DMS 273 (cell line): ENCODE measurements at regions not wholly inside any gene's neighbourhood (a gene's known extent, or its start where the extent isn't known, plus 50 kb on each side); places are given as distances from the start of the nearest gene placed in this dataset.
"Not testable (repeated sequence)": the region's sequence is repeated elsewhere in the genome, so short reads cannot be mapped to it uniquely, and the experiment has no call there.

ENCODE experiments used
- DNase-seq: peaks from one replicate; lab custom pipeline; 2025; ENCODE audit not compliant: unreplicated experiment; lab: John Stamatoyannopoulos, UW

GRCh38 chr6:22747571-22747970 is 178.2 kb downstream of the HDGFL1 start:
- DNase-seq, result no peak

- DNase-seq, result no peak
Observed at GRCh38 chr6:22748681-22749080, 179.3 kb downstream of the HDGFL1 start.

GRCh38 chr6:22749696-22750095 is 180.3 kb downstream of the HDGFL1 start:
- no peak for DNase-seq

GRCh38 chr6:22751223-22751622 is 181.9 kb downstream of the HDGFL1 start:
- no peak for DNase-seq

GRCh38 chr6:22752522-22752921 is 183.2 kb downstream of the HDGFL1 start:
- DNase-seq, result no peak

GRCh38 chr6:22754061-22754460 is 184.7 kb downstream of the HDGFL1 start:
- no peak for DNase-seq

- peak; percentile 5 for DNase-seq
Observed at GRCh38 chr6:22755605-22756004, 186.2 kb downstream of the HDGFL1 start.

GRCh38 chr6:22756365-22756764 is 187.0 kb downstream of the HDGFL1 start:
- DNase-seq, result no peak

GRCh38 chr6:22764496-22764895 is 195.1 kb downstream of the HDGFL1 start:
- DNase-seq, result no peak

- no peak for DNase-seq
Observed at GRCh38 chr6:22765015-22765414, 195.6 kb downstream of the HDGFL1 start.

GRCh38 chr6:22766979-22767378 is 197.6 kb downstream of the HDGFL1 start:
- no peak for DNase-seq

GRCh38 chr6:22770054-22770453 is 200.7 kb downstream of the HDGFL1 start:
- no peak for DNase-seq

GRCh38 chr6:22774129-22774528 is 204.8 kb downstream of the HDGFL1 start:
- DNase-seq, result no peak

- DNase-seq, result not testable (repeated sequence)
Observed at GRCh38 chr6:22778438-22778837, 209.1 kb downstream of the HDGFL1 start.

GRCh38 chr6:22779062-22779461 is 209.7 kb downstream of the HDGFL1 start:
- no peak for DNase-seq

- DNase-seq, result no peak
Observed at GRCh38 chr6:22783931-22784330, 214.6 kb downstream of the HDGFL1 start.

GRCh38 chr6:22784601-22785410 is 215.4 kb downstream of the HDGFL1 start:
- no peak for DNase-seq

GRCh38 chr6:22788038-22788437 is 218.7 kb downstream of the HDGFL1 start:
- DNase-seq, result no peak

- no peak for DNase-seq
Observed at GRCh38 chr6:22789315-22789714, 219.9 kb downstream of the HDGFL1 start.

GRCh38 chr6:22794844-22795243 is 225.5 kb downstream of the HDGFL1 start:
- DNase-seq, result no peak

GRCh38 chr6:22800451-22800850 is 231.1 kb downstream of the HDGFL1 start:
- DNase-seq, result no peak

- peak; percentile 6 for DNase-seq
Observed at GRCh38 chr6:22801831-22802230, 232.5 kb downstream of the HDGFL1 start.

- no peak for DNase-seq
Observed at GRCh38 chr6:22804620-22805261, 235.4 kb downstream of the HDGFL1 start.
